GM12891 (cell line): ENCODE measurements at regions not wholly inside any gene's neighbourhood (a gene's known extent, or its start where the extent isn't known, plus 50 kb on each side); places are given as distances from the start of the nearest gene placed in this dataset.
"Not testable (repeated sequence)": the region's sequence is repeated elsewhere in the genome, so short reads cannot be mapped to it uniquely, and the experiment has no call there.

ENCODE experiments used
- DNase-seq: peaks from one replicate; pipeline ENCODE4 v3.0.0; 2011; ENCODE audit warnings: low spot score; ENCODE audit not compliant: insufficient read length
- FAIRE-seq: peaks from 2 replicates; lab custom pipeline; 2011; peaks lifted over from hg19 to GRCh38; lab: Jason Lieb, UNC
- PAX5 ChIP-seq: IDR thresholded peaks from 2 replicates; pipeline ENCODE4 v1.6.1; 2011; ENCODE audit warnings: low read length, moderate library complexity, mild to moderate bottlenecking; ENCODE audit not compliant: insufficient read depth, severe bottlenecking
- POLR2A ChIP-seq: IDR thresholded peaks from 2 replicates; pipeline ENCODE4 v1.6.1; 2011; ENCODE audit warnings: low read depth, low read length, control low read depth
- POLR2AphosphoS5 ChIP-seq: IDR thresholded peaks from 2 replicates; pipeline ENCODE4 v1.6.1; 2011; ENCODE audit warnings: low read depth, low read length, control low read depth
- POU2F2 ChIP-seq: IDR thresholded peaks from 2 replicates; pipeline ENCODE4 v1.6.1; 2011; ENCODE audit warnings: low read depth, mild to moderate bottlenecking, control low read depth, low read length, moderate library complexity
- SPI1 ChIP-seq: IDR thresholded peaks from 2 replicates; pipeline ENCODE4 v1.6.1; 2011; ENCODE audit warnings: low read depth, low read length, control low read depth
- TAF1 ChIP-seq: IDR thresholded peaks from 2 replicates; pipeline ENCODE4 v1.6.1; 2011; ENCODE audit warnings: low read depth, low read length, control low read depth

- FAIRE-seq: no peak
Observed at GRCh38 chr20:33918662-33919061, 75.0 kb upstream of the RALY start.

GRCh38 chr20:33919653-33920052 lies 74.1 kb upstream of the RALY start:
- no peak for FAIRE-seq
- DNase-seq: no peak
- no peak for TF ChIP-seq SPI1
- TF ChIP-seq POU2F2: no peak
- no peak for TF ChIP-seq PAX5
- TF ChIP-seq TAF1: no peak
- TF ChIP-seq POLR2A: no peak
- no peak for TF ChIP-seq POLR2AphosphoS5

More at GRCh38 chr20:33918662-33919061, 75.0 kb upstream of the RALY start:
- TF ChIP-seq POU2F2: no peak
- TF ChIP-seq SPI1: no peak
- no peak for TF ChIP-seq POLR2A
- TF ChIP-seq TAF1: no peak
- no peak for TF ChIP-seq POLR2AphosphoS5
- no peak for TF ChIP-seq PAX5
- no peak for DNase-seq

GRCh38 chr20:33922224-33922623 lies 71.5 kb upstream of the RALY start:
- FAIRE-seq (no peak), DNase-seq (no peak)
- TF ChIP-seq POLR2A (no peak), POU2F2 (no peak), POLR2AphosphoS5 (no peak), PAX5 (no peak), SPI1 (no peak), TAF1 (no peak)

GRCh38 chr20:33923740-33924139 lies 70.0 kb upstream of the RALY start:
- FAIRE-seq (no peak), DNase-seq (no peak)
- TF ChIP-seq PAX5 (no peak), TAF1 (no peak), SPI1 (no peak)

- TF ChIP-seq PAX5 (no peak), POLR2A (no peak), POU2F2 (no peak), TAF1 (no peak), SPI1 (no peak), POLR2AphosphoS5 (no peak)
- FAIRE-seq: no peak
- DNase-seq: no peak
Observed at GRCh38 chr20:33925867-33926266, 67.8 kb upstream of the RALY start.

GRCh38 chr20:33926425-33926824 lies 67.3 kb upstream of the RALY start:
- FAIRE-seq (no peak), DNase-seq (no peak)

GRCh38 chr20:33927724-33928123 lies 66.0 kb upstream of the RALY start:
- FAIRE-seq: no peak
- TF ChIP-seq POLR2AphosphoS5: no peak
- DNase-seq: no peak

More at GRCh38 chr20:33926425-33926824, 67.3 kb upstream of the RALY start:
- TF ChIP-seq PAX5 (no peak), POLR2AphosphoS5 (no peak), SPI1 (no peak), TAF1 (no peak), POLR2A (no peak), POU2F2 (no peak)

DNA sequence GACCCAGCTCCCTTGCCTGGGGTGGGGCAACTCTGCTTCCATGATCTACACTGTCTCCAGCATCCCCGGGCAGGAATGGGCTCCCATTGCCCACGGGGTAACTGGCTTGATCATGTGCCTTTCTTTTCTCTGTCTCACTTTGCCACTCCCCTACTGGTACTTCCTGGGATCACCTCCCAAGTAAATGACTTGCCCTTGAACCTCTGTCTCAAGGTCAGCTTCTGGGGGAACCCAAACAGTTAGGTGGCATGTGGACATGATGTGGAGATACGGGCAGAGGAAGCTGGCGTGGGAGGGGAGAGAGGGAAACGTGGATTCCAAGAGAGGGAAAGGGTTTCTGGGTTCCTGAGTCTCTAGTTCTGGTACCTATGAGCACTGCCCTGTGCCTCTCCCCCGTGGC lies 63.8 kb upstream of the RALY start:
- no peak for DNase-seq
- TF ChIP-seq POLR2A (no peak), TAF1 (no peak), POU2F2 (no peak), SPI1 (no peak), POLR2AphosphoS5 (no peak)
- FAIRE-seq: no peak

DNA sequence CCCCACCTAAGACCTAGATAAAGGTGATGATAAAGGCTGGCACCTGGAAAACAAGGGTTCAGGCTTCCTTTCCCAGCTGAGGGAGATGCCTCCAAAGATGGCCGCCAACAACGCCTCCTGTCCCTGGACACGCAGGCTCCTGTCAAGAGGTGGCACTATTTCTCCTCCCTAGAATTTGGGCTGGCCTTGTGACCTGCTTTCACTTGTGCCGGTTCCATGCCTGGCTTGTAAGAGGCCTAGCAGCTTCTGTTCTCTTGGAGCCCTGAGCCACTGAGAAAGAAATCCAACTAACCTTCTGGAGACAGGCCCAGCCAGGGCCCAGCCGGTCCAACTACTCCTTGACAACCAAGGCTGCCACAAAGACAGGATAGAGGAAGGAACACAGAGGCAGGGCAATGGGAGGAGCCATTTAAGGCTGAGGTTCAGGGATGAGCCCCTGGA lies 60.2 kb upstream of the RALY start:
- FAIRE-seq: peak; percentile 58
- peak; percentile 41 for DNase-seq
- no peak for TF ChIP-seq TAF1
- no peak for TF ChIP-seq POLR2AphosphoS5
- no peak for TF ChIP-seq POU2F2
- TF ChIP-seq PAX5: no peak
- no peak for TF ChIP-seq SPI1
- TF ChIP-seq POLR2A: no peak

DNA sequence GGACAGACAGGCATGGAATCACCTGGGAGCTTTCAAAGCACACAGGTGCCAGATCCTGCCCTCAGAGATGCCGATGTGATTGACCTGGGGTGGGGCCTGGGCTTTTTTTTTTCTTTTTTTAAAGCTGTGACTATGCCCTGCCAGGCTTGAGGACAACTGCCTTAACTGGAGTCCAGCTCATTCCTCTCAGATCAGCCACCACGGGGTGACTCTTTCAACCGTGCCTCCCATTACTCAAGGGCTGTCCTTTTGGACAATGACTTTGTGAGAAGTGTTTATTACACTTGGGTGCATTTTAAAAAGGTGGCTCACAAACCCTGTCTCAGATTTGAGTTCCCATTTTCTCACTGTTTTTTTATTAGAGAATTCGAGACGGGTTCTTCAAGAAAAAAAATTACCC lies 57.1 kb upstream of the RALY start:
- FAIRE-seq: no peak
- no peak for DNase-seq
- TF ChIP-seq PAX5: no peak
- TF ChIP-seq POLR2AphosphoS5: no peak
- no peak for TF ChIP-seq TAF1
- no peak for TF ChIP-seq POLR2A
- no peak for TF ChIP-seq SPI1
- TF ChIP-seq POU2F2: no peak

- DNase-seq, FAIRE-seq: not testable (repeated sequence)
Observed at GRCh38 chr20:33939031-33939430, 54.7 kb upstream of the RALY start.

- DNase-seq (no peak), FAIRE-seq (no peak)
- TF ChIP-seq SPI1 (no peak), PAX5 (no peak), POU2F2 (no peak), POLR2A (no peak), TAF1 (no peak), POLR2AphosphoS5 (no peak)
Observed at GRCh38 chr20:33940666-33941065, 53.0 kb upstream of the RALY start.
